ENCODE measurements at regions not wholly inside any gene's neighbourhood (a gene's known extent, or its start where the extent isn't known, plus 50 kb on each side); places are given as distances from the start of the nearest gene placed in this dataset.

DNA sequence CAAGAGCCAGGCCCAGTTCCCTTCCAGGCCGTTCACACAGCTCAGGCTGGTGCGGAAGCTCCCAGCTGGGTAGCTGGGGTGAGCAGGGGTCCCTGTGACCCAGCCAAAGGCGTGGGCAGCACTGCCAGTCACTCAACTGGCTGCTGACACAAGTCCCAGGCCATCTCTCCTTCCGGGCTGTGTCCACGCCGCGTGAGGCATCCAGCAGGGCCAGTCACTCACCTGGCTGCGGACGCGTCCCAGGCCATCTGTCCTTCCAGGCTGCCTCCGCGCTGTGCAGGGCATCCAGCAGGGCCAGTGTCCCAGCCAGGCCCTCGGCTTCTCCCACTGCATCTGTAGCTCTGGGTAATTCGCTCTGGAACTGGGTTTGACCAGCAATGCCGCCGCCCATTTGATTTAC lies 184.2 kb downstream of the BRD1 start:
- TF ChIP-seq, protein P1, sequence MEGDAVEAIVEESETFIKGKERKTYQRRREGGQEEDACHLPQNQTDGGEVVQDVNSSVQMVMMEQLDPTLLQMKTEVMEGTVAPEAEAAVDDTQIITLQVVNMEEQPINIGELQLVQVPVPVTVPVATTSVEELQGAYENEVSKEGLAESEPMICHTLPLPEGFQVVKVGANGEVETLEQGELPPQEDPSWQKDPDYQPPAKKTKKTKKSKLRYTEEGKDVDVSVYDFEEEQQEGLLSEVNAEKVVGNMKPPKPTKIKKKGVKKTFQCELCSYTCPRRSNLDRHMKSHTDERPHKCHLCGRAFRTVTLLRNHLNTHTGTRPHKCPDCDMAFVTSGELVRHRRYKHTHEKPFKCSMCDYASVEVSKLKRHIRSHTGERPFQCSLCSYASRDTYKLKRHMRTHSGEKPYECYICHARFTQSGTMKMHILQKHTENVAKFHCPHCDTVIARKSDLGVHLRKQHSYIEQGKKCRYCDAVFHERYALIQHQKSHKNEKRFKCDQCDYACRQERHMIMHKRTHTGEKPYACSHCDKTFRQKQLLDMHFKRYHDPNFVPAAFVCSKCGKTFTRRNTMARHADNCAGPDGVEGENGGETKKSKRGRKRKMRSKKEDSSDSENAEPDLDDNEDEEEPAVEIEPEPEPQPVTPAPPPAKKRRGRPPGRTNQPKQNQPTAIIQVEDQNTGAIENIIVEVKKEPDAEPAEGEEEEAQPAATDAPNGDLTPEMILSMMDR (IDR thresholded peaks at IDR 0.05), result no peak
- TF ChIP-seq ZFX (IDR thresholded peaks at IDR 0.05; ENCODE audit: borderline replicate concordance), result no peak
